ENCODE measurements at regions not wholly inside any gene's neighbourhood (a gene's known extent, or its start where the extent isn't known, plus 50 kb on each side); places are given as distances from the start of the nearest gene placed in this dataset.

GRCh38 chr20:57867807-57868206 is 158.0 kb upstream of the PMEPA1 start:
- DNase-seq = no peak

- no peak for DNase-seq
Observed at GRCh38 chr20:57867181-57867803, 157.5 kb upstream of the PMEPA1 start.

GRCh38 chr20:57866250-57867106 is 156.7 kb upstream of the PMEPA1 start:
- no peak for DNase-seq

DNA sequence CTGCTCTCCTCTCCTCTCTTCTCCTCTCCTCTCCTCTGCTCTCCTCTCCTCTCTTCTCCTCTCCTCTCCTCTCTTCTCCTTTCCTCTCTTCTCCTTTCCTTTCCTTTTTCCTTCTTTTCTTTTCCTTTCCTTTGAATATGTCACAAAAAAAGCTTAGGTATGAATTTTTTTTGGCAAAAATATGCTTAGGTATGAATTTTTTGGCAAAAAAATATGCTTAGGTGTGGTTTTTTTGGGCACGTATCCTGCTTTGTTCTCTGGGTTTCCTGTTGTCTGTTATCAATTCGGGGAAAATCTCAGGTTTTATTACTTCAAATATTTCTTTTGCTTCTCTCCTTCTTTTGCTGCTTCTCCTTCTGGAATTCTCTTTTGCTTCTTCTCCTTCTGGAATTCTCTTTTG is 155.5 kb upstream of the PMEPA1 start:
- no peak for DNase-seq

DNA sequence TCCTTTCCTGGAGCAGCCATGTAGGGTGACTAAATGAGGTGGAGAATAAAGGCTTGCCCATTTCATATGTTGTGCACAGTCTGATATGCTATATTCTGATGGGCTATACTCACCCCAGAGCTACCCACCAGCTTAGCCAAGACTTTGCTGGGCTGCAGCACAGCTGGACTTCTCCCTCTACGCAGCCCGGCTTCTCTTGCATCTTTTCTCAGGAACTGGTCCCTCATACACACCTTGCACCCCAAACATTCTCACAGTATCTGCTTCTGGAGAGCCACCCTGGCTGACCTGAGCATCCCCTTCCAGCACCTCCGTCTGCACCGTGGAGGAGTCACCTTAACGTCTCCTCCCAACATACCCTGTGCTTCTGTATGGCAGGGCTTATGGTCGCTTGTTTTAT is 150.8 kb upstream of the PMEPA1 start:
- DNase-seq = no peak

DNA sequence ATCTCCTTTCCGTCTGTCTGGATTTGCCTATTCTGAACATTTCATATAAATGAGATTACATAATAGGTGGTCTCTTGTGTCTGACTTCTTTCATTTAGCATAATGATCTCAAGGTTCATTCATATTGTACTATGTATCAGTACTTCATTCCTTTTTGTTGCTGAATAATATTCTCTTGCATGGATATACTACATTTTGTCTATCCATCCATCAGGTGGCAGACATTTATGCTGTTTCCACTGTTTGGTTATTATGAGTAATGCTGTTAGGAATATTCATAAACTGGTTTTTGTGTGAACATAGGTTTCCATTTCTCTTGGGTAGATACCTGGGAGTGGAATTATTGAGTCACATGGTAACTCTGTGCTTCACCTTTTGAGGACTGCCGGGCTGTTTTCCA is 148.2 kb upstream of the PMEPA1 start:
- DNase-seq = no peak

DNA sequence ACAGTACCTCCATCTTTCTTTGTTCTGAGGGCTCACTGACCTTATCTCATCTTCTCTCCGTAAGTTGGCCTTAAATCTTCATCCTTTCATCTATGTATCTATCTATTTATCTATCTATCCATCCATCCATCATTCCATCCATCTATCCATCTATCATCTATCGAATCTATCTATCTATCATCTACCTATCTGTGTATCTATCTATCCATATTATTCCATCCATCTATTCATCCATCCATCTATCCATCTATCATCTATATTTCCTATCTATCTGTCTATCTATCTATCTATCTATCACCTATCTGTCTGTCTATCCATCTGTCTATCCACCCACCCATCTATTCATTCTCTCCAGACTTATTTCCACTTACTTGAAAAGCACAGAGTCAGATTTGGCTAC is 147.3 kb upstream of the PMEPA1 start:
- DNase-seq = no peak

- DNase-seq = no peak
Observed at GRCh38 chr20:57856658-57857057, 146.8 kb upstream of the PMEPA1 start.

DNA sequence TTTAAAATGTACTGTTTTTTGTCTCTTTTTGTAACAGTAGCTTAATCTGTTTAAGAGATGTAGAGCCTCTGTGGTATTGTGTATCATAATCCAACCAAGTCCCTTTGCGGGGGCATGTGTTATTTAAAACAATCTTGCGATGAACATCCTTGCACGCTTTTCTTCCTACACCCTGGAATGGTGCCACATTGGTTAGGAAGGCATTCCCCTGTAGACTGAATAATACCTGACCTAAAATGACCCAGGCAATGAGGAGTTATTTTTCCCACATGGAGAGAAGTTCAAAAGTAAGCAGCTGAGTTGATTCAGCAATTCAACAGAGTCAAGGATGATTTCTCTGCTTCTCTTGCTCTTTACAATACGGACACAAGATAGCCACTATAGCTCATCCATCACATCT is 142.0 kb upstream of the PMEPA1 start:
- no peak for DNase-seq

DNA sequence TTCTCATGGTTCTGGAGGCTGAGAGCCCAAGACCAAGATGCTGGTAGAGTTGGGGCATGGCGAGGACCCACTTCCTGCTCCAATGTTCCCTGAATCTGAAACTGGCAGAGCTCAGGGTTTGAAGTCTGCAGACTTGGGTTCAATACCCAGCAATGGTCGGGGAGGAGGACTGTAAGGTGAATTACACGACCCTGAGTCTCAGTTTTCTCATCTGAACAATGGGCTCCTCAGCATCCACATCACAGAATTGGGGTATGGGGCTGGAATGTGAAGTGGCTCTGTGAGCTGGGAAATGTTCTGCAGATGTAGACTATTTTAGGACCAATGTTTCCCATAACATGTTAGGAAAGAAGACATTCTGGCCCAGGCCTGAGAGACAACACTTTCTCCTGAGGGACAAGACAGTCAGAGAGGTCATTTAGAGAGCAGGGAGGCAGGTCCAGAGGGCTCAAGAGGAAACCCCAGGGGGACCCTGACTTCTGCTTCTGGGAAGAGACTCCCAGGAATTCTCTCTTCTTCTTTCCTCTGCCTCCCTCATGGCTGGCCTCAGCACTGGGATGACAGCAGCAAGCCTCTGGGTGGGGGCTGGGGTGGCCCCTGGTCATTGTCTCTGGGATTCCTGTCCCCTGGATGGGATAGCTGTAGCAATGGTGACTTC is 141.3 kb upstream of the PMEPA1 start:
- DNase-seq = no peak

GRCh38 chr20:57849521-57850215 is 139.9 kb upstream of the PMEPA1 start:
- no peak for DNase-seq

DNA sequence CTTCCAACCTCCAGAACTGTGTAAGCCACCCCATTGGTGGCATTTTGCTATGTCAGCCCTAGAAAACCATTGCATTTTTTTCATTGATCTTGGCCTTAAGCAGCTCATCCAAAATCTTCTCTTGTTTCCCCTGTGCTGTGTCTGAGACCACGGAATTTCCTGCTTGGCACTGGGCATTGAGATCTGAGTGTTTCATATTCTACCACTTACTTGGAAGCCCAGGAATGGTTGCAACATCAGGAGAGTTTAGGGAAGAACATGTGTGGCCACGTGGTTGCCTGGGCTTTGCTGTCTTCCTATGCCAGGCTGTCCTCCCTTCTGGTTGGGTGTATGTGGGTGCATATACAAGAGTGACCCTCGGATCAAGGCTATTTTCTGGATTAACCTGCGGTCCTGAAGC is 139.3 kb upstream of the PMEPA1 start:
- no peak for DNase-seq

- DNase-seq = no peak
Observed at GRCh38 chr20:57848282-57848681, 138.5 kb upstream of the PMEPA1 start.

- no peak for DNase-seq
Observed at GRCh38 chr20:57847104-57847503, 137.3 kb upstream of the PMEPA1 start.

- DNase-seq = no peak
Observed at GRCh38 chr20:57844626-57845596, 135.1 kb upstream of the PMEPA1 start.

DNA sequence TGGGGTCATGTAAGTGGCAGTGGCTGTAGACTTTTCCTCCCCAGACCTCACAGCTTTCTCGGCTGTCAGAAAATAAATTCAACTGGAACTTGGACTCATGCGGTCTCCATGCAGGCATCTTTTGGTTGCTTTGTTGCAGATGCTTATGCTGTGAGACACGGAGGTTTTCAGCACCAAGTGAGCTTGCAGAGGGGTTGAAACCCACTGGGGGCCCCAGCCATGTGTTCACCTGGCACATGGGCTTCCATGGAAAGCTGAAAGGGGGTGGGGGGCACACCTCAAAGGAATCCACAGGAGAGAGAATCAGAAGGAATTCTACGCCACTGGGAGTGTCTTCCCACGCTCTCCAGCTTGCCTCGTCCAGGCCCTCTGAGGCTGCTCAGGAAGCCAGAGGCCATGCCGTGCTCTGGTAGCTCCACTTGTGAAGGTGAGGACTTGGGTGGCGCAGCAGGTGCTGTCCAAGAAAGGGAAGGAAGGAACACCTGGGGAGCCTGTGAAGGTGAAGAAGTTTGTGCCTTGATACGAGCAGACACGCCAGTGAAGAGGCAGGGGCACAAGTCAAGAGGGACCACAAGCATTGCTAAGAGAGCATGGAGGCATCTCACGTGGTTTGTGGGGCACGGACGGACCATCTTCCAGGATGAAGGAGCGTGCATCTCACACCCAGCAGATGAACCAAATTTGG is 134.3 kb upstream of the PMEPA1 start:
- no peak for DNase-seq

- DNase-seq = no peak
Observed at GRCh38 chr20:57842720-57843119, 132.9 kb upstream of the PMEPA1 start.

- no peak for DNase-seq
Observed at GRCh38 chr20:57841297-57841866, 131.6 kb upstream of the PMEPA1 start.

- DNase-seq = no peak
Observed at GRCh38 chr20:57840504-57841296, 130.9 kb upstream of the PMEPA1 start.

DNA sequence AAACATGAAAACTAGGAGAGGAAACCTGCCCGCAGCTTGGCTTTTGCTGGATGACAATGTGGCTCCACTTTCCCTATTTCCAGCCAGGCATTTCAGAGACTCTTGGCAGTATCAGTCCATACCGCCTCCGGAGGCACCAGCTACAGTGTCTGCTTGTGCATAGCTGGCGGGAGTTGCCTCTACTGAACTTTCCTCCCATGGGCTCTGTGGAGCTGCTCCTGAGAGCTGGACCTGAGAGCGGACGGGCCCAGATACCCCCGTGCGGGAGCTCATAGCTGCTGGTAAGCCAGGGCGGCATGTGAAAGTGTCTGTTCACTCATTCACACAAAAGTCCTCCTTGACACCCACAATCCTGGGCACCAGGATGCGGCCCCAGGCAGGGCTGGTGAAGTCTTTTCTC is 130.3 kb upstream of the PMEPA1 start:
- DNase-seq = no peak
